ENCODE measurements at regions not wholly inside any gene's neighbourhood (a gene's known extent, or its start where the extent isn't known, plus 50 kb on each side); places are given as distances from the start of the nearest gene placed in this dataset.

GRCh38 chr11:23063276-23063675 lies 203.0 kb upstream of the CCDC179 start:
- ATAC-seq (no peak), DNase-seq (no peak)
- Histone ChIP-seq H3K36me3 (no peaks in the 10 kb centered on the region), H3K4me3 (no peak overlapping the region), H3K4me1 (no peaks in the 10 kb centered on the region), H3K9me3 (no peaks in the 10 kb centered on the region), H3K27ac (no peak overlapping the region), H3K27me3 (no peaks in the 10 kb centered on the region)
- intact Hi-C loops (cut with DNase I) = no loop called here
- no peak for TF ChIP-seq CTCF (IDR thresholded peaks at IDR 0.05)
- TF ChIP-seq POLR2A (IDR thresholded peaks at IDR 0.05) = no peak

GRCh38 chr11:23078289-23078971 lies 218.2 kb upstream of the CCDC179 start:
- WGBS (ENCODE audit: insufficient coverage, low coverage, low lambda C conversion rate, missing lambda C conversion rate) = 69% methylated on average over 5 of the region's 5 CpGs
- intact Hi-C loops (cut with DNase I) = no loop called here
- H3K27me3 ChIP-seq = no peaks in the 10 kb centered on the region
- ATAC-seq = no peak
- TF ChIP-seq CTCF (IDR thresholded peaks at IDR 0.05) = no peak
- TF ChIP-seq POLR2A (IDR thresholded peaks at IDR 0.05) = no peak
- H3K4me3 ChIP-seq = no peak overlapping the region
- H3K9me3 ChIP-seq = no peaks in the 10 kb centered on the region
- no peaks in the 10 kb centered on the region for H3K4me1 ChIP-seq
- no peak overlapping the region for H3K27ac ChIP-seq
- H3K36me3 ChIP-seq = no peaks in the 10 kb centered on the region
- DNase-seq = no peak

- no peak overlapping the region for H3K4me3 ChIP-seq
- no peak for DNase-seq
- WGBS (ENCODE audit: insufficient coverage, low coverage, low lambda C conversion rate, missing lambda C conversion rate) = 57% methylated on average over 3 of the region's 3 CpGs
Observed at GRCh38 chr11:23079382-23079813, 219.1 kb upstream of the CCDC179 start.

GRCh38 chr11:23087407-23087806 lies 227.1 kb upstream of the CCDC179 start:
- TF ChIP-seq POLR2A (IDR thresholded peaks at IDR 0.05) (no peak), CTCF (IDR thresholded peaks at IDR 0.05) (no peak)
- DNase-seq (no peak), ATAC-seq (no peak)
- H3K4me1 ChIP-seq = no peaks in the 10 kb centered on the region
- intact Hi-C loops (cut with DNase I) = no loop called here
- WGBS (ENCODE audit: insufficient coverage, low coverage, low lambda C conversion rate, missing lambda C conversion rate) = 69% methylated on average over 4 of the region's 4 CpGs
- no peaks in the 10 kb centered on the region for H3K36me3 ChIP-seq
- H3K27me3 ChIP-seq = no peaks in the 10 kb centered on the region
- H3K9me3 ChIP-seq = no peaks in the 10 kb centered on the region
- no peak overlapping the region for H3K4me3 ChIP-seq
- H3K27ac ChIP-seq = no peak overlapping the region

More at GRCh38 chr11:23079382-23079813, 219.1 kb upstream of the CCDC179 start:
- no peaks in the 10 kb centered on the region for H3K36me3 ChIP-seq
- H3K27ac ChIP-seq = no peak overlapping the region
- H3K4me1 ChIP-seq = no peaks in the 10 kb centered on the region
- no peaks in the 10 kb centered on the region for H3K27me3 ChIP-seq
- no peak for ATAC-seq
- no peaks in the 10 kb centered on the region for H3K9me3 ChIP-seq
- intact Hi-C loops (cut with DNase I) = no loop called here
- TF ChIP-seq POLR2A (IDR thresholded peaks at IDR 0.05) (no peak), CTCF (IDR thresholded peaks at IDR 0.05) (no peak)

GRCh38 chr11:23090659-23091058 lies 230.4 kb upstream of the CCDC179 start:
- DNase-seq (no peak), ATAC-seq (no peak)
- intact Hi-C loops (cut with DNase I) = no loop called here
- Histone ChIP-seq H3K27me3 (no peaks in the 10 kb centered on the region), H3K9me3 (no peaks in the 10 kb centered on the region), H3K27ac (no peak overlapping the region), H3K4me1 (no peaks in the 10 kb centered on the region), H3K36me3 (no peaks in the 10 kb centered on the region), H3K4me3 (no peak overlapping the region)
- TF ChIP-seq POLR2A (IDR thresholded peaks at IDR 0.05) (no peak), CTCF (IDR thresholded peaks at IDR 0.05) (no peak)
- WGBS (ENCODE audit: insufficient coverage, low coverage, low lambda C conversion rate, missing lambda C conversion rate) = 78% methylated on average over 2 of the region's 2 CpGs
